Adrenal gland (tissue), 9 donors: ENCODE measurements at regions not wholly inside any gene's neighbourhood (a gene's known extent, or its start where the extent isn't known, plus 50 kb on each side); places are given as distances from the start of the nearest gene placed in this dataset.

Source experiments
- DNase-seq, 7 donors: peaks; one replicate each; pipeline ENCODE4 v3.0.0-alpha.2; 2019 to 2020
- H3K27ac ChIP-seq, 5 donors: fragments of 200-600 bp; sonication (generic) in 4 of 5; 1 replicate in 3 of 5; 2 replicates in 2 of 5; pipeline versions ENCODE4 v1.5.1 to v1.8.0; 2016 to 2020; ENCODE audit warnings: mild to moderate bottlenecking in 1 of 5
- H3K27me3 ChIP-seq: fragments of 200-600 bp; 2 replicates; pipeline ENCODE4 v1.8.0; 2021
- H3K36me3 ChIP-seq, 2 donors: fragments of 200-600 bp; replicated peaks in 1 of 2; 1 replicate in 1 of 2; 2 replicates in 1 of 2; pipeline versions ENCODE4 v1.5.1 to v1.8.0; 2018 to 2022
- H3K4me1 ChIP-seq, 2 donors: fragments of 200-600 bp; replicated peaks in 1 of 2; 1 replicate in 1 of 2; 2 replicates in 1 of 2; pipeline versions ENCODE4 v1.5.1 to v1.8.0; 2018 to 2021
- H3K4me3 ChIP-seq, 4 donors: fragments of 200-600 bp; sonication (generic) in 3 of 4; one replicate each; pipeline ENCODE4 v1.5.1; 2016 to 2018
- H3K9me3 ChIP-seq, 3 donors: fragments of 200-600 bp; sonication (generic) in 1 of 3; replicated peaks in 1 of 3; 1 replicate in 2 of 3; 2 replicates in 1 of 3; pipeline versions ENCODE4 v1.5.1 to v1.8.0; 2016 to 2021
- POLR2A ChIP-seq, 2 donors: fragments of 450-650 bp; IDR thresholded peaks; one replicate each; pipeline ENCODE4 v1.6.1; 2017; ENCODE audit warnings: antibody characterized with exemption in 2 of 2, mild to moderate bottlenecking in 2 of 2, moderate library complexity in 1 of 2
- WGBS, 4 donors: extraction: QIAGEN DNeasy Blood & Tissue Kit in 2 of 4; methylation state at CpG; one replicate each; pipeline versions ENCODE4 v1.1.5 to v1.1.7; 2013 to 2017; 5-methylcytosine and 5-hydroxymethylcytosine counted together
- intact Hi-C, 2 donors: fragments of 100-400 bp; cut with DNase I; formaldehyde crosslinking; loops; one replicate each; pipeline versions ENCODE4 v1.14.1 to v1.15.0; 2022 to 2023
- TF ChIP-seq, protein P1 (sequence below), 6 experiments: fragments of 450-650 bp in 4 of 6; fragments of 200-600 bp in 2 of 6; sonication (generic) in 1 of 6; IDR thresholded peaks; 1 replicate in 5 of 6; 2 replicates in 1 of 6; pipeline versions ENCODE4 v1.5.1 to v1.8.0; 2016 to 2021; ENCODE audit warnings: antibody characterized with exemption in 6 of 6, mild to moderate bottlenecking in 2 of 6, moderate library complexity in 1 of 6
- donor health status: healthy with polysubstance abuse.
- donor health status: Bipolar disorder and iron deficiency.
- donor health status: DM: yes; HTN: yes; CAD: no.
- donor health status: DM: no; HTN: no; CAD: no.
- donor health status: DM: no; HTN: no; CAD: no.

DNA sequence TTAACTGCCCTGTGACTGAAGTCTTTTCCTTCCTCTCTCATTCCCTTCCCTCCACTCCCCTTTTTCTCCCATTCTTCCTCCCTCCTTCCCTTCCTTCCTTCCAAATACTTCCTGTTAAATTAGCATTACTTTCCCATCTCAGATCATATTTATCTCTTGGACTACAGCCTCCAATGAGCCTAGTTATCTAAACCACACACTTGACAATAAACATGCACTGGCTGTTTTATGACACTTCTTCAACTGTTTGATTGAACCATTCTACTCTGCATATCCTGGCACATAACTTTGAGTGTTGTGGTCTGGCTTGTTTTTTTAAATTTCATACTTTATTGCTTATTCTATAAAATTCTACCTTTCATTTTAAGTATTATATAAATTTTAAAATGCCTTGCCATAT, 1860.8 kb upstream of the LRRTM1 start:
- no peak overlapping the region for H3K27ac ChIP-seq
- no peaks in the 10 kb centered on the region for H3K36me3 ChIP-seq
- no peak for DNase-seq
- no peaks in the 10 kb centered on the region for H3K27me3 ChIP-seq
- no peak for TF ChIP-seq POLR2A (IDR thresholded peaks at IDR 0.05)
- TF ChIP-seq, protein P1, sequence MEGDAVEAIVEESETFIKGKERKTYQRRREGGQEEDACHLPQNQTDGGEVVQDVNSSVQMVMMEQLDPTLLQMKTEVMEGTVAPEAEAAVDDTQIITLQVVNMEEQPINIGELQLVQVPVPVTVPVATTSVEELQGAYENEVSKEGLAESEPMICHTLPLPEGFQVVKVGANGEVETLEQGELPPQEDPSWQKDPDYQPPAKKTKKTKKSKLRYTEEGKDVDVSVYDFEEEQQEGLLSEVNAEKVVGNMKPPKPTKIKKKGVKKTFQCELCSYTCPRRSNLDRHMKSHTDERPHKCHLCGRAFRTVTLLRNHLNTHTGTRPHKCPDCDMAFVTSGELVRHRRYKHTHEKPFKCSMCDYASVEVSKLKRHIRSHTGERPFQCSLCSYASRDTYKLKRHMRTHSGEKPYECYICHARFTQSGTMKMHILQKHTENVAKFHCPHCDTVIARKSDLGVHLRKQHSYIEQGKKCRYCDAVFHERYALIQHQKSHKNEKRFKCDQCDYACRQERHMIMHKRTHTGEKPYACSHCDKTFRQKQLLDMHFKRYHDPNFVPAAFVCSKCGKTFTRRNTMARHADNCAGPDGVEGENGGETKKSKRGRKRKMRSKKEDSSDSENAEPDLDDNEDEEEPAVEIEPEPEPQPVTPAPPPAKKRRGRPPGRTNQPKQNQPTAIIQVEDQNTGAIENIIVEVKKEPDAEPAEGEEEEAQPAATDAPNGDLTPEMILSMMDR (IDR thresholded peaks at IDR 0.05), result no peak
- intact Hi-C loops, result no loop called here
- H3K4me1 ChIP-seq, result no peaks in the 10 kb centered on the region
- no peak overlapping the region for H3K4me3 ChIP-seq
- no peaks in the 10 kb centered on the region for H3K9me3 ChIP-seq

DNA sequence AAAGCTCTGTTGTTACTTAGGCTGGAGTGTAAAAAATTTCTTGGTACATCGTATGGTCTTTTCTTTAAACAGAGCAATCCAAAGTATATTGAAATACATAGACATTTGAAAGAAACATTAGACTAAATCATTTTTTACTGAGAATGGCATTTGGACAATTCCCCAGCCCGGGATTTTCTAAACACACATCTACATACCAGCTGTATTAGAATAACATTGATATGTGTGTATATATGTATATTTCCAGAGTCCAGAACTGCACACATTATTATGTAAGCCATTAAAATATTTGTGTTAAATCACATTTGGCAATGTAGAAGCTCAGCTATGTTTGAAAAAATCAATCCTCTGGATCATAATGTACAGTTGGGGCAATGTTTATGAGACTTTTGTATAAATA, 1853.6 kb upstream of the LRRTM1 start:
- H3K4me3 ChIP-seq, result no peak overlapping the region
- no peaks in the 10 kb centered on the region for H3K9me3 ChIP-seq
- WGBS, 4 donors, result 61 to 80% (median 68%) methylated on average over 2 of the region's 2 CpGs
- no peaks in the 10 kb centered on the region for H3K27me3 ChIP-seq
- intact Hi-C loops, result no loop called here
- no peaks in the 10 kb centered on the region for H3K4me1 ChIP-seq
- DNase-seq, result no peak
- TF ChIP-seq, protein P1 (IDR thresholded peaks at IDR 0.05), result no peak
- no peak for TF ChIP-seq POLR2A (IDR thresholded peaks at IDR 0.05)
- H3K27ac ChIP-seq, result no peak overlapping the region
- H3K36me3 ChIP-seq, result no peaks in the 10 kb centered on the region

DNA sequence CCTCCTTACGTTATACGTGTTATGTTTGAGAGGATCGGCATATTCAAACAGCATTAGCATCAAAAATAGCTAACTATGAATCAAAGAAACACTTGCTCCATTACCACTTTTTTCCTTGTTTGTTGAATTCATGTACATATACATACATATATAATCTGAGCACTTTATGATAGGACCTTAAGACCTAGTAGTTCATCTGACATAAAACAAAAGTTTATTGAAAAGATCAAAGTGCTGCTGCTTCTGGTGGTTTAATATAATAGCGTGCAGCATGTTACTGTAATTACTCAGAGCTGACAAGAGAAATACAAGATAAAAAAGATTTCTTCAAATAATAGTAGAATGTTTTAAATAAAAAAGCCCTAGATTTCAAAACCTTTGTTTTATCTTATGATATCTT, 1850.9 kb upstream of the LRRTM1 start:
- 74 to 81% (median 77%) methylated on average over 4 of the region's 4 CpGs for WGBS, 4 donors
- intact Hi-C loops, result no loop called here
- H3K4me1 ChIP-seq, result no peaks in the 10 kb centered on the region

DNA sequence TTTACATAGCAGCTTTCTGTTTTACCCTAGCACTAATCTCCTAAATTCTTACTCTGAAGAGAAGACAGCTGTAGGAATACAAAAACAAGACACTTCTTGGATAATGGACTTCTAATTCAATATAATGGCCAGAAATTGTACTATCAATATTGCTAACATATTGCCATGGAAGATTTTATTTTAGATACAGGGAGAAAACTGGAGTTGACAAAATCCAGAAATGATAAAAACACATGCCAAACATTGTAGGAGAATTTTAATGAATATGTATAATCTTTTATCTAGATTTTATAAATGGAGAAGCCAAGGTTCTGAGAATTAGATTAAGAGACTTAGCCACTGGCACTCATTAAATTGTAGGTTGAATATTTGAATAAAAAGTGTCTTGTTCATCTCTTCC, 1838.8 kb upstream of the LRRTM1 start:
- Histone ChIP-seq H3K27me3 (no peaks in the 10 kb centered on the region), H3K36me3 (no peaks in the 10 kb centered on the region), H3K4me3 (no peak overlapping the region), H3K9me3 (no peaks in the 10 kb centered on the region), H3K27ac (no peak overlapping the region), H3K4me1 (no peaks in the 10 kb centered on the region)
- DNase-seq, result no peak
- no peak for TF ChIP-seq POLR2A (IDR thresholded peaks at IDR 0.05)
- TF ChIP-seq, protein P1 (IDR thresholded peaks at IDR 0.05), result no peak
- intact Hi-C loops, result no loop called here

More for the DNA sequence above, 1850.9 kb upstream of the LRRTM1 start:
- Histone ChIP-seq H3K9me3 (no peaks in the 10 kb centered on the region), H3K27ac (no peak overlapping the region), H3K27me3 (no peaks in the 10 kb centered on the region), H3K4me3 (no peak overlapping the region), H3K36me3 (no peaks in the 10 kb centered on the region)
- TF ChIP-seq POLR2A (IDR thresholded peaks at IDR 0.05), result no peak
- TF ChIP-seq, protein P1 (IDR thresholded peaks at IDR 0.05), result no peak
- no peak for DNase-seq
